Retinal pigment epithelial cell (primary cell): ENCODE measurements at regions not wholly inside any gene's neighbourhood (a gene's known extent, or its start where the extent isn't known, plus 50 kb on each side); places are given as distances from the start of the nearest gene placed in this dataset.
"Not testable (repeated sequence)": the region's sequence is repeated elsewhere in the genome, so short reads cannot be mapped to it uniquely, and the experiment has no call there.

Experiments used
- DNase-seq: peaks from one replicate; pipeline ENCODE4 v3.0.0-alpha.2; 2010; ENCODE audit warnings: low read depth
- H3K4me3 ChIP-seq: 2 replicates; pipeline ENCODE4 v1.5.1; 2011; ENCODE audit warnings: mild to moderate bottlenecking, low read length, control low read depth, moderate library complexity
- TF ChIP-seq, protein P1 (sequence below): conservative IDR thresholded peaks from 2 replicates; pipeline ENCODE4 v1.5.1; 2011; ENCODE audit warnings: low read depth, low read length, control low read depth, inconsistent platforms

DNA sequence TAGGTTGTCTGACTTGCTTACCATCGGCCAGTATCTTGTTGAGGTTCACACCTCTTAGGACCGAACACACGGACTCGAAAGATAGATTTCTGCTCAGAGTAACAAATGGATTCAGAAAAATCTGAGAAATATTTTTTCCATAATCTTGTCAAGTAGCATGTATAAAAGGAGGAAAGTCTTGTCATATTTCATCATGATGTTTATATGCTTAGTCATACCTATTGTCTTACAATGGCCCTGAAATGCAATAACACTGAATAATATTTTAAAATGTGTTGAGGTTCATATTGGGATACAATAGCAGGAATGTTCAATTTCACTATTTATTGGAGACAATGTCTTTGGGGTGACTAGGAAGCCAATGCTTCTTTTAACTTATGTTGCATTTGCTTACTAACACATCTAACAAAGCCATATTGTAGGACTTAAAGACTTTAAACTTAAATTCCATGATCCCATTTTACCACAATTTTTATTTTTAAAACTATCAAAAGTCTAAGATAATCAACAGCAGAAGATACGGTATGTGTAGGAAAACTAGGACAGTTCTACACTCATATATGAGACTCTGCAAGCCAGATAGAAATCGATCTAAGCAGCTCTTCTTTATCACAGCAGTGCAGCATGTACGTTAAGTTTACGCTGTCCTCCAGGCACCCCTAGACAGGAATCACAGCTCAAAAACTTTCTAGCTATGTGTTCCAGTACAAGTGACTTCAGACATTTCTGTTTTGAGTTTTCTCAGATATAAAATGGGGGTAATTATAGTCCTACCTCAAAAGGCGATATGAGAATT is 135.7 kb upstream of the CAV2 start:
- no peak for DNase-seq

DNA sequence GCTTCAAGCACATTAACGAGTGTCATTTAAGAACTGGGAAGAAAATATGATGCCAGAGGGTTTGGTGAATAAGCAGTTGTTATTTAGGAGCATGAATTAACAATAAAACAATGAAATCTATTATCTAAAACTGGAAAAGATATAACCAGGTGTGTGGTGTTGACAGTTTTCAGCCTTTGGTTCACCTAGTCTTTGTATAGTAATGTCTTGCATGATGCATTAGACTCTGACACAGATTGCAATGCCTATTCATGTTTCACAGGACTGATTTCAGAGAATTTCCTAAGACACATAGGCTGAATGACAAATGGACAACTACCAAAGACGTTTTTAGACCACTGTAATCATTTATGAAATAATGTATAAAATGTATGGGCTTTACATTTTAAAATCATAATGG is 135.1 kb upstream of the CAV2 start:
- TF ChIP-seq, protein P1, sequence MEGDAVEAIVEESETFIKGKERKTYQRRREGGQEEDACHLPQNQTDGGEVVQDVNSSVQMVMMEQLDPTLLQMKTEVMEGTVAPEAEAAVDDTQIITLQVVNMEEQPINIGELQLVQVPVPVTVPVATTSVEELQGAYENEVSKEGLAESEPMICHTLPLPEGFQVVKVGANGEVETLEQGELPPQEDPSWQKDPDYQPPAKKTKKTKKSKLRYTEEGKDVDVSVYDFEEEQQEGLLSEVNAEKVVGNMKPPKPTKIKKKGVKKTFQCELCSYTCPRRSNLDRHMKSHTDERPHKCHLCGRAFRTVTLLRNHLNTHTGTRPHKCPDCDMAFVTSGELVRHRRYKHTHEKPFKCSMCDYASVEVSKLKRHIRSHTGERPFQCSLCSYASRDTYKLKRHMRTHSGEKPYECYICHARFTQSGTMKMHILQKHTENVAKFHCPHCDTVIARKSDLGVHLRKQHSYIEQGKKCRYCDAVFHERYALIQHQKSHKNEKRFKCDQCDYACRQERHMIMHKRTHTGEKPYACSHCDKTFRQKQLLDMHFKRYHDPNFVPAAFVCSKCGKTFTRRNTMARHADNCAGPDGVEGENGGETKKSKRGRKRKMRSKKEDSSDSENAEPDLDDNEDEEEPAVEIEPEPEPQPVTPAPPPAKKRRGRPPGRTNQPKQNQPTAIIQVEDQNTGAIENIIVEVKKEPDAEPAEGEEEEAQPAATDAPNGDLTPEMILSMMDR = no peak
- no peak for DNase-seq
- no peak overlapping the region for H3K4me3 ChIP-seq

More for the DNA sequence above, 135.7 kb upstream of the CAV2 start:
- H3K4me3 ChIP-seq = no peak overlapping the region
- TF ChIP-seq, protein P1 = no peak

DNA sequence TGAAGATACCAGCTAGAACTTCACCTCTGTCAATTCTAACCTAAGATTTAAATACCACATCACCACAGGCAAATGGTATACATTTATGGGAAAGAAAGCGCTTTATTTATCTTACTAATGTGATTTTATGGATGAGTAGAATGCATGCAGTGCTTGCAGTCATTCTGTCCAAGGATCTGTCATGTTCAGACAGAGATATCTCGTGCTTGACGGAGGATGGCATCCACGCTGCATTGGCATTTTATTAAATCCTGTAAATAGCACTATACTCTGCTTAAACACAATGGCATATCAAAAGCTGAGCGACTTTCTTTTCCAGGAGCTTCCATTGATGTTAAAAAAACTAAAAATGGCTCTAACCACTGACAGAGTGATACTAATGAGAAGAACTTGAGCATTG is 133.7 kb upstream of the CAV2 start:
- no peak for DNase-seq
- TF ChIP-seq, protein P1 = no peak
- H3K4me3 ChIP-seq = no peak overlapping the region

DNA sequence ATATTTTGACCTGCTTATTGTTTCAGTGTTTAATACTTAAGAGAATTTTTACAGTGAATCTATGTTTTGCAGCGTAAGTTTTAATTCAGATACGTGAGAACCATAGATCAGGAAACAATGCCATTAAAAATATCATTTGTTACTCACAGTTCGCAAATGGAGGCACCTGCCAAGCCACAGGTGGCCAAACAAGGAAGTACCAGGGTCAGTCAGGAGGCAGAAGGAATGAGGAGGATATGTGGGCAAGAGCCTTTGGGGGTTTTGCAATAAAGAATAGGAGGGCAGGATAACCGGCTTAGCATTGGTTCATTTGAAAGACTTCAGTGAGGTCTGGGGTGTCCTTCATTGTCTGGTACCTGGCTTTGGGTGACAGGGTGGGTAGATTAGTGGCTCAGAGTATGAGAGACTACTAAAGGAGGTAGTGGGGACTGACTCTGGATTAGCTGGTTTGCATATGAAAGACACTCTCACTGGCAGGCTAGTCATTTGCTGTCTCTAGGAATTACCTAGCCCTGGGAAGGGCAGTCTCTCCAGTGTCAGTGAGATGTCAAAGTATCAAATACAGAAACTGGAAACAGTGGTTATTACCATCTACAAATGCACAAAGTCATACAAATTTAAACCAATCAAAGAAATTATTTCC is 132.2 kb upstream of the CAV2 start:
- TF ChIP-seq, protein P1 = no peak
- no peak for DNase-seq
- H3K4me3 ChIP-seq = no peak overlapping the region

DNA sequence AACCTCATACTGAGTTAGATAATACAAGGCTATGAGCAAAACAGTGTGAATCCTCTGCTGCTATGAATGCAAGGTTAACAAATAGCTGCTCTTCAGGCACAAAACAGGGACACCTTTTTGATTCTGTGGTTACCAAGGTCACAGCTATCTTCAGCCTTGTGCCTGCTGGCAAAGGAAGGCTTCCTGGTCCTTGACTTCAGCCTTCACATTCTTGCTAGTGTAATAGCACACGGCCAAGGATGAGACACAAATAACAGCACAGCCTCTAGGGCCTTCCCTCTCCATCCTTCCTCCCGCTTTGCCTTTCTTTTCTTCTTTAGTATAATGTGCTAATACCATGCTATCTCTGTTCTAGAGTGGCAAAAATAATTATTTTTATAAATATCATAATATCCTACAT is 130.6 kb upstream of the CAV2 start:
- TF ChIP-seq, protein P1 = no peak
- DNase-seq = no peak
- H3K4me3 ChIP-seq = no peak overlapping the region

DNA sequence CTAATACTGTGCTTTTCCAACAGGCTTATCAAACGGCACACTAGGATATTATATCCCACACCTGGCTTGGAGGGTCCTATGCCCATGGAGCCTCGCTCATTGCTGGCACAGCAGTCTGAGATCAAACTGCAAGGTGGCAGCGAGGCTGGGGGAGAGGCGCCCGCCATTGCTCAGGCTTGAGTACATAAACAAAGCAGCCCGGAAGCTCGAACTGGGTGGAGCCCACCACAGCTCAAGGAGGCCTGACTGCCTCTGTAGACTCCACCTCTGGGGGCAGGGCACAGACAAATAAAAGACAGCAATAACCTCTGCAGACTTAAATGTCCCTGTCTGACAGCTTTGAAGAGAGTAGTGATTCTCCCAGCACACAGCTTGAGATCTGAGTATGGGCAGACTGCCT is 128.0 kb upstream of the CAV2 start:
- not testable (repeated sequence) for DNase-seq, H3K4me3 ChIP-seq

DNA sequence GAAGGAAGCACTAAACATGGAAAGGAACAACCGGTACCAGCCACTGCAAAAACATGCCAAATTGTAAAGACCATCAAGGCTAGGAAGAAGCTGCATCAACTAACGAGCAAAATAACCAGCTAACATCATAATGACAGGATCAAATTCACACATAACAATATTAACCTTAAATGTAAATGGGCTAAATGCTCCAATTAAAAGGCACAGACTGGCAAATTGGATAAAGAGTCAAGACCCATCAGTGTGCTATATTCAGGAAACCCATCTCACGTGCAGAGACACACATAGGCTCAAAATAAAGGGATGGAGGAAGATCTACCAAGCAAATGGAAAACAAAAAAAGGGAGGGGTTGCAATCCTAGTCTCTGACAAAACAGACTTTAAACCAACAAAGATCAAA is 126.3 kb upstream of the CAV2 start:
- H3K4me3 ChIP-seq, DNase-seq: not testable (repeated sequence)

DNA sequence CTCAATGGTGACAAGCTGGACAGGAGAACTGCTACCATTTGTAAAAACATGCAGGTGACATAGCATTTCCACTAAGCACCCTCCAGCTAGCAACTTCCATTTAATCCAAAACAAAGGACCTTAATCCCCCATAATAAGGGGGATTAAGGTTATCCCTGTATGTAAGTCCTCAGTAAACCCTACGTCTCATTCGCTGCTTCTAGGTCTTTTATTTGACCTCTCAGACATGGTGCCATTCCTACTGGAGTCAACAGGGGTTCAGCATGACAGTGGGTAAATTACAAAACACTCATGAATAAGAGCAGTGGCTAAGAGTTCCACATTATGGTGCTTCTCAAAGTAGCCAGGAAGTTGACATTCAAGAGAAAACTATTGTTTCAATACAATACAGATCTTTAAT is 121.8 kb upstream of the CAV2 start:
- peak; percentile 72 for DNase-seq
- TF ChIP-seq, protein P1 = no peak
- no peak overlapping the region for H3K4me3 ChIP-seq
